H1 (cell line): ENCODE measurements at regions not wholly inside any gene's neighbourhood (a gene's known extent, or its start where the extent isn't known, plus 50 kb on each side); places are given as distances from the start of the nearest gene placed in this dataset.

Experiments
- BRCA1 ChIP-seq: IDR thresholded peaks from 2 replicates; pipeline ENCODE4 v1.6.1; 2012; ENCODE audit warnings: low read depth, low read length, improper control_type of control experiment
- EGR1 ChIP-seq: IDR thresholded peaks from 2 replicates; pipeline ENCODE4 v1.6.1; 2011; ENCODE audit warnings: low read depth, low read length, borderline replicate concordance
- POLR2A ChIP-seq, 2 experiments: IDR thresholded peaks; 1 replicate in 1 of 2; 2 replicates in 1 of 2; pipeline ENCODE4 v1.6.1; 2011; ENCODE audit warnings: low read depth in 2 of 2, low read length in 2 of 2, mild to moderate bottlenecking in 2 of 2; ENCODE audit errors: control extremely low read depth in 1 of 2
- POLR2AphosphoS5 ChIP-seq: IDR thresholded peaks from 2 replicates; pipeline ENCODE4 v1.6.1; 2011; ENCODE audit warnings: low read depth, low read length
- RAD21 ChIP-seq, 2 experiments: IDR thresholded peaks in 1 of 2; conservative IDR thresholded peaks in 1 of 2; 2 replicates each; pipeline ENCODE4 v1.6.1; 2011; ENCODE audit warnings: low read depth in 2 of 2, low read length in 2 of 2, improper control_type of control experiment in 1 of 2, inconsistent platforms in 1 of 2, mild to moderate bottlenecking in 1 of 2, moderate library complexity in 1 of 2
- SIN3A ChIP-seq, 2 experiments: IDR thresholded peaks in 1 of 2; conservative IDR thresholded peaks in 1 of 2; 2 replicates each; pipeline ENCODE4 v1.6.1; 2011 to 2012; ENCODE audit warnings: low read length in 2 of 2, improper control_type of control experiment in 1 of 2, low read depth in 1 of 2, mild to moderate bottlenecking in 1 of 2
- SP1 ChIP-seq: IDR thresholded peaks from 2 replicates; pipeline ENCODE4 v1.6.1; 2011; ENCODE audit warnings: low read depth, low read length
- SRF ChIP-seq: IDR thresholded peaks from 2 replicates; pipeline ENCODE4 v1.6.1; 2011; ENCODE audit warnings: mild to moderate bottlenecking, low read depth, low read length, moderate library complexity
- TAF1 ChIP-seq: IDR thresholded peaks from 2 replicates; pipeline ENCODE4 v1.6.1; 2011; ENCODE audit warnings: mild to moderate bottlenecking, low read depth, low read length
- TBP ChIP-seq: IDR thresholded peaks from 2 replicates; pipeline ENCODE4 v1.6.1; 2011; ENCODE audit warnings: low read depth, low read length, improper control_type of control experiment
- TF ChIP-seq, protein P1 (sequence below), 3 experiments: IDR thresholded peaks; 1 replicate in 2 of 3; 2 replicates in 1 of 3; pipeline versions ENCODE4 v1.5.1 to v1.6.1; 2011; ENCODE audit warnings: low read length in 3 of 3, mild to moderate bottlenecking in 3 of 3, inconsistent platforms in 2 of 3, low read depth in 1 of 3, moderate library complexity in 1 of 3; ENCODE audit not compliant: insufficient read depth in 1 of 3; ENCODE audit errors: control extremely low read depth in 1 of 3
- TF ChIP-seq, protein P2 (sequence below): IDR thresholded peaks from 2 replicates; pipeline ENCODE4 v1.6.1; 2011; ENCODE audit warnings: low read depth, mild to moderate bottlenecking, low read length; ENCODE audit not compliant: insufficient read depth
- TF ChIP-seq, protein P3 (sequence below): IDR thresholded peaks from 2 replicates; pipeline ENCODE4 v1.6.1; 2012; ENCODE audit warnings: inconsistent platforms

DNA sequence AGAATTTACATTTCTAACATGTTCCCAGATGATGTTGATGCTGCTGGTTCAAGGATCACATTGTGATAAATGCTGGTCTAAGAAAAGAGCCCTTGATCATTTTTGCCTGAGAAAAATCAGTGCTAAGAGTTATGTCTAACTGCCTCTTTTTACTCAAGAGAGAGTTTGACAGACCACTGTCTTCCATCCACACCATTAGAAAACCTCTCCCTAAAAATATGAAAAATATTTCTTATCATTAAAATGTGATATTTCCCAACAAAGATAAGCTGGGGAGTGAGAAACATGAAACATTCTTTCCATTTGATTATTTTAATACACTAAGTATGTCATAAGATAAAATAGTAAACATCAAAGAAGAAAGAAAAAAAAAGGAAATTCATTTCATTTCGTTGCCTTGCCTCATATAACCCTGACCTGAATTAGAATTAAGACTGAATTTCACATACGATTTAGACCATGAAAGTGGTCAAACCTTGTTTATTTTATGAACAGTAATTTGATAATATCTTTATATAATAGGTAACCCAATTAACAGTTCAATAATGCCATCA, 471.8 kb upstream of the ARHGEF26 start:
- TF ChIP-seq RAD21 (IDR thresholded peaks at IDR 0.05 in 1 of 2, conservative IDR thresholded peaks at IDR 0.05 in 1 of 2; ENCODE audit: low read depth in 2 of 2, low read length in 2 of 2) (no peak), POLR2A (IDR thresholded peaks at IDR 0.05; ENCODE audit: control extremely low read depth in 1 of 2, low read depth in 2 of 2, low read length in 2 of 2) (no peak), TAF1 (no peak), POLR2AphosphoS5 (no peak), SRF (no peak), SP1 (no peak), EGR1 (no peak), BRCA1 (no peak), SIN3A (conservative IDR thresholded peaks at IDR 0.05 in 1 of 2, IDR thresholded peaks at IDR 0.05 in 1 of 2; ENCODE audit: low read depth in 1 of 2, low read length in 2 of 2) (no peak), TBP (no peak)
- TF ChIP-seq, protein P1, sequence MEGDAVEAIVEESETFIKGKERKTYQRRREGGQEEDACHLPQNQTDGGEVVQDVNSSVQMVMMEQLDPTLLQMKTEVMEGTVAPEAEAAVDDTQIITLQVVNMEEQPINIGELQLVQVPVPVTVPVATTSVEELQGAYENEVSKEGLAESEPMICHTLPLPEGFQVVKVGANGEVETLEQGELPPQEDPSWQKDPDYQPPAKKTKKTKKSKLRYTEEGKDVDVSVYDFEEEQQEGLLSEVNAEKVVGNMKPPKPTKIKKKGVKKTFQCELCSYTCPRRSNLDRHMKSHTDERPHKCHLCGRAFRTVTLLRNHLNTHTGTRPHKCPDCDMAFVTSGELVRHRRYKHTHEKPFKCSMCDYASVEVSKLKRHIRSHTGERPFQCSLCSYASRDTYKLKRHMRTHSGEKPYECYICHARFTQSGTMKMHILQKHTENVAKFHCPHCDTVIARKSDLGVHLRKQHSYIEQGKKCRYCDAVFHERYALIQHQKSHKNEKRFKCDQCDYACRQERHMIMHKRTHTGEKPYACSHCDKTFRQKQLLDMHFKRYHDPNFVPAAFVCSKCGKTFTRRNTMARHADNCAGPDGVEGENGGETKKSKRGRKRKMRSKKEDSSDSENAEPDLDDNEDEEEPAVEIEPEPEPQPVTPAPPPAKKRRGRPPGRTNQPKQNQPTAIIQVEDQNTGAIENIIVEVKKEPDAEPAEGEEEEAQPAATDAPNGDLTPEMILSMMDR (IDR thresholded peaks at IDR 0.05; ENCODE audit: control extremely low read depth in 1 of 3, insufficient read depth in 1 of 3, low read depth in 1 of 3, low read length in 3 of 3): no peak
- TF ChIP-seq, protein P2, sequence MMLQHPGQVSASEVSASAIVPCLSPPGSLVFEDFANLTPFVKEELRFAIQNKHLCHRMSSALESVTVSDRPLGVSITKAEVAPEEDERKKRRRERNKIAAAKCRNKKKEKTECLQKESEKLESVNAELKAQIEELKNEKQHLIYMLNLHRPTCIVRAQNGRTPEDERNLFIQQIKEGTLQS: no peak
- TF ChIP-seq, protein P3, sequence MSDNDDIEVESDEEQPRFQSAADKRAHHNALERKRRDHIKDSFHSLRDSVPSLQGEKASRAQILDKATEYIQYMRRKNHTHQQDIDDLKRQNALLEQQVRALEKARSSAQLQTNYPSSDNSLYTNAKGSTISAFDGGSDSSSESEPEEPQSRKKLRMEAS: no peak
